ENCODE measurements at regions not wholly inside any gene's neighbourhood (a gene's known extent, or its start where the extent isn't known, plus 50 kb on each side); places are given as distances from the start of the nearest gene placed in this dataset.

DNA sequence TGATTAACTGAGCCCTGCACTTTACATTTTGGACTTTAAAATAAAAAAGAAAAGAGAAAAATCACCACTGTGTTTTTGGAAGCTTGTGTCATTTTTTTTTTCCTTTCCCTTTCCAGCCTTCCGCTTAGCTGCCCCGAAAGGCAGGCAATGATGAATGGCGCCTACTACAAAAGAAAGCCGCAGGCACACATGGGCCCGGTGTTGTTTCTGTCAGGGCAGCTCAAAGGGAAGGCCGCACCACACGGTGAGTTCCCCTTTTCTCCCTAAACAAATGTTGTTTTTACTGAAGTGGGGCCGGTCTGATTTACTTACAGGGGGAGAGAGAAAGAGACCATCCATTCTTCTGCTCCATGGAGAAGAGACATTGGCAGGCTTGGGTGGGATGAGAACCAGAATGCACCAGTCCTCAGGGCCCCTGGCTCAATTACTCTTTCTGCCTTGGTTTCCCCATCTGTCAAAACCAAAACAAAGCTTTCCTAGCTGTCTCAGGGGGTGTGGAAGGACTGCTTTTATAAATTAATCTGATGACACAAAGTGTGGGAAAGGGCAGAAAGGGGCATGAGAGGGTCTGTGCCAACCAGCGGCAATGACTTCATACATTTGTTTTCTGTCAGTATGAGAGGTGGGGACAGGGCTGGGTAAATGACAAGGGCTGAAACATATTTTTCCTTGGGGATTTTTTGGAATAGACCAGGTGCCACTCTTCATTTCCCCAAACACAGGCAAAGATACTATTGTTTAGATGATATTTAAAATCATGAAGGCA is 91.4 kb upstream of the PLXNA2 start:
- Histone ChIP-seq H3K9me3 (no peaks in the 10 kb centered on the region), H3K4me1 (no peaks in the 10 kb centered on the region), H3K36me3 (ENCODE audit: control insufficient read depth, insufficient read depth, low read length) (no peaks in the 10 kb centered on the region), H3K27me3 (replicated peaks; ENCODE audit: control insufficient read depth, insufficient read depth, low read length) (no peaks in the 10 kb centered on the region; the same call in 1 of the 2 replicates), H3K4me3 (ENCODE audit: low read depth, low read length) (no peak overlapping the region)
- ChIA-PET POLR2A (no interaction called here), CTCF (no interaction called here)
- Mint-ChIP-seq H3K4me1 (ENCODE audit: low read depth, unreplicated experiment) (no peaks in the 10 kb centered on the region), H3K4me3 (ENCODE audit: unreplicated experiment) (no peak overlapping the region), H3K9me3 (ENCODE audit: unreplicated experiment) (no peaks in the 10 kb centered on the region), H3K27ac (ENCODE audit: unreplicated experiment) (no peak overlapping the region), H3K27me3 (ENCODE audit: insufficient read depth, unreplicated experiment) (peaks cover 20% of the 10 kb centered on the region), H3K36me3 (ENCODE audit: insufficient read depth, unreplicated experiment) (no peaks in the 10 kb centered on the region)
- intact Hi-C loops (cut with micrococcal nuclease; ENCODE audit: unreplicated experiment) = loop anchor here (1.0 kb wide), 1 partner anchor 11 kb away; no protein-coding TSS in a partner anchor
- BruUV-seq (replicated peaks) = no TSS peak
- TF ChIP-seq, protein P1, sequence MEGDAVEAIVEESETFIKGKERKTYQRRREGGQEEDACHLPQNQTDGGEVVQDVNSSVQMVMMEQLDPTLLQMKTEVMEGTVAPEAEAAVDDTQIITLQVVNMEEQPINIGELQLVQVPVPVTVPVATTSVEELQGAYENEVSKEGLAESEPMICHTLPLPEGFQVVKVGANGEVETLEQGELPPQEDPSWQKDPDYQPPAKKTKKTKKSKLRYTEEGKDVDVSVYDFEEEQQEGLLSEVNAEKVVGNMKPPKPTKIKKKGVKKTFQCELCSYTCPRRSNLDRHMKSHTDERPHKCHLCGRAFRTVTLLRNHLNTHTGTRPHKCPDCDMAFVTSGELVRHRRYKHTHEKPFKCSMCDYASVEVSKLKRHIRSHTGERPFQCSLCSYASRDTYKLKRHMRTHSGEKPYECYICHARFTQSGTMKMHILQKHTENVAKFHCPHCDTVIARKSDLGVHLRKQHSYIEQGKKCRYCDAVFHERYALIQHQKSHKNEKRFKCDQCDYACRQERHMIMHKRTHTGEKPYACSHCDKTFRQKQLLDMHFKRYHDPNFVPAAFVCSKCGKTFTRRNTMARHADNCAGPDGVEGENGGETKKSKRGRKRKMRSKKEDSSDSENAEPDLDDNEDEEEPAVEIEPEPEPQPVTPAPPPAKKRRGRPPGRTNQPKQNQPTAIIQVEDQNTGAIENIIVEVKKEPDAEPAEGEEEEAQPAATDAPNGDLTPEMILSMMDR (IDR thresholded peaks at IDR 0.05; ENCODE audit: insufficient read depth in 1 of 2, low read depth in 1 of 2, low read length in 1 of 2, severe bottlenecking in 1 of 2, unreplicated experiment in 1 of 2) = no peak
- no peak for DNase-seq

DNA sequence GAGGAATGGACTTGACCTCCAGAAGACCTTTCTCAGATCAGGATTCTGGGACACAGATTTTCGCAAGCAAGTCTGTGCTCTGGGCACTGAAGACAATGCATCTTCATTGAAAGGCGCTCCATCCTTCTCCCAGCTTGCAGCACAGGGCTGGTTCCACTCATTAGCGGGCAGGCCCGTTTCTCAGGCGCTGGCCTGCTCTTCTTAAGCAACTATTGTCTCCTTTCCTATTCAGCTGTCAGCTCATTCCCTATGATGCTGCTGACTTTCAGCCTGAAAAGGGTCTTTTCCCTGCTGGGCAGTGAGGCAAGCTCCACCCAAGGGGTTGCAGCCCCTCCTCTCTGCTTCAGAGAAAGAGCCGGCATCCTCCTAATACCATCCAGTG is 91.9 kb upstream of the PLXNA2 start:
- H3K36me3 ChIP-seq (ENCODE audit: control insufficient read depth, insufficient read depth, low read length) = no peaks in the 10 kb centered on the region
- POLR2A ChIA-PET = no interaction called here
- Mint-ChIP-seq H3K4me3 (ENCODE audit: unreplicated experiment) (no peak overlapping the region), H3K27ac (ENCODE audit: unreplicated experiment) (no peak overlapping the region), H3K27me3 (ENCODE audit: insufficient read depth, unreplicated experiment) (peaks cover 20% of the 10 kb centered on the region), H3K9me3 (ENCODE audit: unreplicated experiment) (no peaks in the 10 kb centered on the region), H3K4me1 (ENCODE audit: low read depth, unreplicated experiment) (no peaks in the 10 kb centered on the region), H3K36me3 (ENCODE audit: insufficient read depth, unreplicated experiment) (no peaks in the 10 kb centered on the region)
- no peak overlapping the region for H3K4me3 ChIP-seq (ENCODE audit: low read depth, low read length)
- BruUV-seq (replicated peaks) = no TSS peak
- intact Hi-C loops (cut with micrococcal nuclease; ENCODE audit: unreplicated experiment) = loop anchor here (1.0 kb wide), 1 partner anchor 12 kb away; no protein-coding TSS in a partner anchor
- no peaks in the 10 kb centered on the region; the same call in 1 of the 2 replicates for H3K27me3 ChIP-seq (replicated peaks; ENCODE audit: control insufficient read depth, insufficient read depth, low read length)
- DNase-seq = no peak
- CTCF ChIA-PET = no interaction called here
- no peaks in the 10 kb centered on the region for H3K9me3 ChIP-seq
- H3K4me1 ChIP-seq = no peaks in the 10 kb centered on the region
- TF ChIP-seq, protein P1 (IDR thresholded peaks at IDR 0.05; ENCODE audit: insufficient read depth in 1 of 2, low read depth in 1 of 2, low read length in 1 of 2, severe bottlenecking in 1 of 2, unreplicated experiment in 1 of 2) = no peak

DNA sequence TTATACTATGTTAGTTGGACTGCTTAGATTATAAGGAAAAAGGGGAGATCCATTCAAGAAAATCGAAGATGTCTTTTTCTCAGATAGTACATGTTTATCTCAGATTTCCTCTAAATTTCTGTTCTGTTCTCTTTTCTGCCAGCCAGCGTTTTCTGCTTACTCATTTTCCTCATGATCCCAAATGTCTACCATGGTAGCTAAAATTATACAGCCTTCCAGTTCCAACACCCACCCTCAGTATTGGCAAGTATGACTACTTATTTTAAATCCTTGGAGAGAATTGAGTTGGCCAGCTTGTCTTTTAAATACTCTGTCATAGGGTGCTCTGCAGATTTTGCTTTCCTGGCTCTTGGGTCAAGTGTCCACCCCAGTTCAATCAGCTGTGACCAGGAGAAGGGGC is 95.7 kb upstream of the PLXNA2 start:
- H3K4me3 ChIP-seq (ENCODE audit: low read depth, low read length) = no peak overlapping the region
- no peaks in the 10 kb centered on the region; the same call in 1 of the 2 replicates for H3K27me3 ChIP-seq (replicated peaks; ENCODE audit: control insufficient read depth, insufficient read depth, low read length)
- DNase-seq = no peak
- CTCF ChIA-PET = no interaction called here
- intact Hi-C loops (cut with micrococcal nuclease; ENCODE audit: unreplicated experiment) = no loop called here
- no TSS peak for BruUV-seq (replicated peaks)
- no peaks in the 10 kb centered on the region for H3K9me3 Mint-ChIP-seq (ENCODE audit: unreplicated experiment)
- no peak overlapping the region for H3K27ac Mint-ChIP-seq (ENCODE audit: unreplicated experiment)
- H3K36me3 ChIP-seq (ENCODE audit: control insufficient read depth, insufficient read depth, low read length) = no peaks in the 10 kb centered on the region
- H3K4me3 Mint-ChIP-seq (ENCODE audit: unreplicated experiment) = no peak overlapping the region
- H3K9me3 ChIP-seq = no peaks in the 10 kb centered on the region
- H3K4me1 Mint-ChIP-seq (ENCODE audit: low read depth, unreplicated experiment) = no peaks in the 10 kb centered on the region
- TF ChIP-seq, protein P1 (IDR thresholded peaks at IDR 0.05; ENCODE audit: insufficient read depth in 1 of 2, low read depth in 1 of 2, low read length in 1 of 2, severe bottlenecking in 1 of 2, unreplicated experiment in 1 of 2) = no peak
- H3K36me3 Mint-ChIP-seq (ENCODE audit: insufficient read depth, unreplicated experiment) = no peaks in the 10 kb centered on the region
- peaks cover 26% of the 10 kb centered on the region for H3K27me3 Mint-ChIP-seq (ENCODE audit: insufficient read depth, unreplicated experiment)
- POLR2A ChIA-PET = no interaction called here
- no peaks in the 10 kb centered on the region for H3K4me1 ChIP-seq

Data from Caco-2 (cell line).